ENCODE measurements at regions not wholly inside any gene's neighbourhood (a gene's known extent, or its start where the extent isn't known, plus 50 kb on each side); places are given as distances from the start of the nearest gene placed in this dataset.
"Not testable (repeated sequence)": the region's sequence is repeated elsewhere in the genome, so short reads cannot be mapped to it uniquely, and the experiment has no call there.

GRCh38 chr14:106294324-106294723 is 767.9 kb downstream of the TMEM121 start (continued):
- TF ChIP-seq ZNF274 (IDR thresholded peaks at IDR 0.05; ENCODE audit: borderline replicate concordance, extremely low read depth, low read length) (no peak), NRF1 (IDR thresholded peaks at IDR 0.05; ENCODE audit: low read depth, low read length) (no peak), TCF12 (IDR thresholded peaks at IDR 0.05; ENCODE audit: low read depth, low read length) (no peak)

DNA sequence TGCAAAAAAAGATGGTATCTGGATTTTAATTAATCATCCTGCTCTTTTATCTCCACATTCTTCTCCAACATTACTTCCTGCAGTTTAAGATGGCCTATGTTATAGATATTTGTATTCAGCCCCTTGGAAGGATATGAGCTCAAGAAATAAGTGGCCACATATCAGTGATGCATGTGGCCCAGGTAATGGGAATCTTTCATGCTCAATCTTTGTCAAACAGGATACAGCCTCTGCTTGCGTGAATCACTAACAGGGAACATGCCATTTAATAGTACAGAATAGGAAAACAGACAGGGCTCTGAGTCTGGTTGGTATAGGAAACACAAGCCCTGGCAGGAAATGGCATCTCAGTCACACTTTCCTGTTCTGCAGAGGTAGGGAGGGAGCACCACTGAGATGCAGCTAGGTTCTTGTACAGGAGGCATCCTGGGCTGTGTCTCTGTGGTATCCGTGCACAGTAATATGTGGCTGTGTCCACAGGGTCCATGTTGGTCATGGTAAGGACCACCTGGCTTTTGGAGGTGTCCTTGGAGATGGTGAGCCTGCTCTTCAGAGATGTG is 774.6 kb downstream of the TMEM121 start:
- H4K8ac ChIP-seq (ENCODE audit: extremely low read depth, insufficient read depth, low read length); H3K23me2 ChIP-seq (ENCODE audit: low read depth, low read length); H3K79me2 ChIP-seq (ENCODE audit: control insufficient read depth in 1 of 2, insufficient read depth in 2 of 2, low read length in 2 of 2); H3K27ac ChIP-seq (ENCODE audit: low read depth, low read length); H3K18ac ChIP-seq (ENCODE audit: extremely low read depth, low read length); POLR2A ChIA-PET (ENCODE audit: partially characterized antibody); FAIRE-seq; H2BK15ac ChIP-seq (ENCODE audit: low read length); H2BK5ac ChIP-seq (ENCODE audit: low read depth, low read length); H3K4me1 ChIP-seq (replicated peaks in 1 of 4; ENCODE audit: control insufficient read depth in 3 of 4, insufficient read depth in 4 of 4, low read length in 3 of 4); H3K36me3 ChIP-seq (ENCODE audit: control insufficient read depth in 2 of 4, insufficient read depth in 4 of 4, low read length in 3 of 4); H3K4me2 ChIP-seq (ENCODE audit: insufficient read depth in 1 of 2, low read depth in 2 of 2, low read length in 2 of 2); H3K4ac ChIP-seq (replicated peaks; ENCODE audit: insufficient read length, low read depth, low read length); H4K20me1 ChIP-seq (replicated peaks in 1 of 2; ENCODE audit: control insufficient read depth in 1 of 2, insufficient read depth in 2 of 2, low read length in 2 of 2); H3K27me3 ChIP-seq (replicated peaks in 1 of 4; ENCODE audit: control insufficient read depth in 3 of 4, extremely low read depth in 1 of 4, insufficient read depth in 3 of 4, low read length in 3 of 4); H2BK20ac ChIP-seq (ENCODE audit: low read length); H3K79me1 ChIP-seq (ENCODE audit: low read depth, low read length); H2AFZ ChIP-seq (ENCODE audit: low read length); H2BK120ac ChIP-seq (replicated peaks; ENCODE audit: low read depth, low read length); H4K5ac ChIP-seq (ENCODE audit: insufficient read length, low read depth, low read length); H2BK12ac ChIP-seq (ENCODE audit: low read depth, low read length); H4K91ac ChIP-seq (replicated peaks; ENCODE audit: insufficient read length, low read length); H3K23ac ChIP-seq (ENCODE audit: insufficient read length); DNase-seq (ENCODE audit: low read depth in 1 of 2, low spot score in 2 of 2); H3K4me3 ChIP-seq (ENCODE audit: extremely low read depth in 1 of 4, insufficient read depth in 2 of 4, low read depth in 3 of 4, low read length in 4 of 4); H3K56ac ChIP-seq (replicated peaks; ENCODE audit: insufficient read length, low read depth, low read length); H3K9ac ChIP-seq (replicated peaks in 1 of 4; ENCODE audit: extremely low read depth in 1 of 4, low read depth in 3 of 4, low read length in 3 of 4); H3K14ac ChIP-seq (ENCODE audit: insufficient read length); H2AK5ac ChIP-seq (ENCODE audit: low read depth, low read length): not testable (repeated sequence)
- CTCF ChIA-PET (ENCODE audit: partially characterized antibody), result interaction anchor here (0.7 kb wide), 1 partner anchor 252 kb away, joined by 3 read pairs; no protein-coding TSS in a partner anchor
- WGBS, 2 experiments (ENCODE audit: extremely low coverage in 1 of 2, insufficient coverage in 1 of 2, insufficient read length in 1 of 2, insufficient replicate concordance in 2 of 2, low coverage in 1 of 2, low lambda C conversion rate in 2 of 2, missing lambda C conversion rate in 1 of 2), result 86% methylated on average over 2 of the region's 2 CpGs; no CpG with 5 or more reads in 1 of the 2 experiments
- peaks cover 42% of the 10 kb centered on the region in 2 experiments for H3K9me3 ChIP-seq (ENCODE audit: insufficient read depth in 2 of 2, low read depth in 1 of 2, low read length in 1 of 2)

Data from H1 (cell line).